H1 (cell line): ENCODE measurements at regions not wholly inside any gene's neighbourhood (a gene's known extent, or its start where the extent isn't known, plus 50 kb on each side); places are given as distances from the start of the nearest gene placed in this dataset.
"Not testable (repeated sequence)": the region's sequence is repeated elsewhere in the genome, so short reads cannot be mapped to it uniquely, and the experiment has no call there.

ENCODE experiments used
- CTCF ChIA-PET: fragments of 300-600 bp; sonication (Branson Sonifier 250); formaldehyde crosslinking; loops from one replicate; lab custom pipeline; 2021; ENCODE audit not compliant: partially characterized antibody; lab: Charles Lee
- POLR2A ChIA-PET: fragments of 300-600 bp; sonication (Branson Sonifier 250); formaldehyde crosslinking; loops from one replicate; lab custom pipeline; 2021; ENCODE audit warnings: inconsistent platforms; ENCODE audit not compliant: partially characterized antibody; lab: Charles Lee
- DNase-seq, 2 experiments: peaks; one replicate each; pipeline versions ENCODE4 v3.0.0 to v3.0.0-alpha.2; 2010 to 2022; ENCODE audit warnings: low spot score in 2 of 2, low read depth in 1 of 2, mixed read lengths in 1 of 2
- FAIRE-seq: peaks from 2 replicates; lab custom pipeline; 2011; peaks lifted over from hg19 to GRCh38; lab: Jason Lieb, UNC
- H2AFZ ChIP-seq: 2 replicates; pipeline ENCODE4 v1.8.1; 2012; ENCODE audit warnings: low read length, inconsistent platforms
- H2AK5ac ChIP-seq: 2 replicates; pipeline ENCODE4 v1.6.1; 2013; ENCODE audit warnings: low read depth, low read length
- H2BK120ac ChIP-seq: replicated peaks from 2 replicates; pipeline ENCODE3; 2013; ENCODE audit warnings: low read depth, low read length, inconsistent platforms
- H2BK12ac ChIP-seq: 2 replicates; pipeline ENCODE4 v1.6.1; 2013; ENCODE audit warnings: low read depth, low read length
- H2BK15ac ChIP-seq: 2 replicates; pipeline ENCODE4 v1.6.1; 2013; ENCODE audit warnings: low read length
- H2BK20ac ChIP-seq: 2 replicates; pipeline ENCODE4 v1.6.1; 2013; ENCODE audit warnings: low read length
- H2BK5ac ChIP-seq: 2 replicates; pipeline ENCODE4 v1.6.1; 2013; ENCODE audit warnings: low read depth, low read length
- H3K14ac ChIP-seq: 2 replicates; pipeline ENCODE4 v1.6.1; 2013; ENCODE audit warnings: inconsistent platforms; ENCODE audit not compliant: insufficient read length
- H3K18ac ChIP-seq: 2 replicates; pipeline ENCODE4 v1.6.1; 2013; ENCODE audit warnings: low read length; ENCODE audit errors: extremely low read depth
- H3K23ac ChIP-seq: 2 replicates; pipeline ENCODE4 v1.6.1; 2013; ENCODE audit warnings: inconsistent platforms; ENCODE audit not compliant: insufficient read length
- H3K23me2 ChIP-seq: 2 replicates; pipeline ENCODE4 v1.6.1; 2013; ENCODE audit warnings: low read depth, low read length
- H3K27ac ChIP-seq: 2 replicates; pipeline ENCODE4 v1.6.1; 2011; ENCODE audit warnings: low read depth, low read length, inconsistent platforms
- H3K27me3 ChIP-seq, 4 experiments: replicated peaks in 1 of 4; 1 replicate in 1 of 4; 2 replicates in 3 of 4; pipeline versions ENCODE4 v1.6.1 to v1.8.1; 2011 to 2013; ENCODE audit warnings: low read length in 3 of 4, mild to moderate bottlenecking in 3 of 4, inconsistent platforms in 2 of 4, mixed read lengths in 2 of 4, moderate library complexity in 1 of 4; ENCODE audit not compliant: control insufficient read depth in 3 of 4, insufficient read depth in 3 of 4; ENCODE audit errors: extremely low read depth in 1 of 4
- H3K36me3 ChIP-seq, 4 experiments: 2 replicates each; pipeline versions ENCODE4 v1.6.1 to v1.8.1; 2011 to 2013; ENCODE audit warnings: mild to moderate bottlenecking in 4 of 4, low read length in 3 of 4, moderate library complexity in 2 of 4, control low read depth in 1 of 4, inconsistent platforms in 1 of 4; ENCODE audit not compliant: insufficient read depth in 4 of 4, control insufficient read depth in 2 of 4
- H3K4ac ChIP-seq: replicated peaks from 2 replicates; pipeline ENCODE3; 2013; ENCODE audit warnings: low read length, low read depth, mixed read lengths, inconsistent platforms; ENCODE audit not compliant: insufficient read length
- H3K4me1 ChIP-seq, 4 experiments: replicated peaks in 1 of 4; 1 replicate in 1 of 4; 2 replicates in 3 of 4; pipeline versions ENCODE4 v1.6.1 to v1.8.1; 2011 to 2013; ENCODE audit warnings: low read length in 3 of 4, inconsistent platforms in 2 of 4, mixed read lengths in 1 of 4; ENCODE audit not compliant: insufficient read depth in 4 of 4, control insufficient read depth in 3 of 4
- H3K4me2 ChIP-seq, 2 experiments: 2 replicates each; pipeline versions ENCODE4 v1.6.1 to v1.8.1; 2011 to 2013; ENCODE audit warnings: low read depth in 2 of 2, low read length in 2 of 2, control low read depth in 1 of 2, inconsistent platforms in 1 of 2, mild to moderate bottlenecking in 1 of 2; ENCODE audit not compliant: insufficient read depth in 1 of 2
- H3K4me3 ChIP-seq, 4 experiments: fragments of 200-600, 300-600 bp in 1 of 4; sonication (generic), shearing (Covaris generic), sonication (Bioruptor Twin) in 1 of 4; 2 replicates each; pipeline versions ENCODE4 v1.5.1 to v1.8.1; 2011 to 2016; ENCODE audit warnings: low read length in 4 of 4, low read depth in 3 of 4, control low read depth in 2 of 4, inconsistent platforms in 2 of 4, mild to moderate bottlenecking in 2 of 4, mixed read lengths in 1 of 4, moderate library complexity in 1 of 4; ENCODE audit not compliant: insufficient read depth in 2 of 4; ENCODE audit errors: extremely low read depth in 1 of 4
- H3K56ac ChIP-seq: replicated peaks from 2 replicates; pipeline ENCODE3; 2013; ENCODE audit warnings: low read depth, mild to moderate bottlenecking, mixed read lengths, low read length, inconsistent platforms; ENCODE audit not compliant: insufficient read length
- H3K79me1 ChIP-seq: 2 replicates; pipeline ENCODE4 v1.6.1; 2013; ENCODE audit warnings: low read depth, low read length, control low read depth
- H3K79me2 ChIP-seq, 2 experiments: 2 replicates each; pipeline versions ENCODE4 v1.6.1 to v1.8.1; 2012 to 2013; ENCODE audit warnings: low read length in 2 of 2, mild to moderate bottlenecking in 2 of 2, inconsistent platforms in 1 of 2; ENCODE audit not compliant: insufficient read depth in 2 of 2, control insufficient read depth in 1 of 2
- H3K9ac ChIP-seq, 4 experiments: replicated peaks in 1 of 4; 1 replicate in 1 of 4; 2 replicates in 3 of 4; pipeline versions ENCODE4 v1.6.1 to v1.8.1; 2011 to 2013; ENCODE audit warnings: low read depth in 3 of 4, low read length in 3 of 4, control low read depth in 2 of 4, mild to moderate bottlenecking in 2 of 4, moderate library complexity in 2 of 4, inconsistent platforms in 1 of 4; ENCODE audit errors: extremely low read depth in 1 of 4
- H3K9me3 ChIP-seq, 2 experiments: 2 replicates each; pipeline versions ENCODE4 v1.6.1 to v1.8.1; 2012 to 2013; ENCODE audit warnings: mild to moderate bottlenecking in 2 of 2, moderate library complexity in 2 of 2, control low read depth in 1 of 2, inconsistent platforms in 1 of 2, low read depth in 1 of 2, low read length in 1 of 2, mixed read lengths in 1 of 2; ENCODE audit not compliant: insufficient read depth in 2 of 2
- H4K20me1 ChIP-seq, 2 experiments: replicated peaks in 1 of 2; 2 replicates each; pipeline versions ENCODE3 to v1.8.1; 2011 to 2013; ENCODE audit warnings: inconsistent platforms in 2 of 2, low read length in 2 of 2, mild to moderate bottlenecking in 1 of 2; ENCODE audit not compliant: insufficient read depth in 2 of 2, control insufficient read depth in 1 of 2
- H4K5ac ChIP-seq: 2 replicates; pipeline ENCODE4 v1.6.1; 2013; ENCODE audit warnings: low read length, low read depth, mixed read lengths, inconsistent platforms; ENCODE audit not compliant: insufficient read length
- H4K8ac ChIP-seq: 2 replicates; pipeline ENCODE4 v1.8.0; 2013; ENCODE audit warnings: mild to moderate bottlenecking, moderate library complexity, low read length, inconsistent platforms; ENCODE audit not compliant: insufficient read depth; ENCODE audit errors: extremely low read depth
- H4K91ac ChIP-seq: replicated peaks from 2 replicates; pipeline ENCODE3; 2013; ENCODE audit warnings: low read length, mixed read lengths, inconsistent platforms; ENCODE audit not compliant: insufficient read length
- WGBS, 2 experiments: shearing (Covaris generic) in 1 of 2; methylation state at CpG; one replicate each; pipeline versions ENCODE4 v1.1.6 to v1.1.7; 2013 to 2015; ENCODE audit warnings: low lambda C conversion rate in 2 of 2, mixed read lengths in 2 of 2, inconsistent platforms in 1 of 2, low coverage in 1 of 2, missing lambda C conversion rate in 1 of 2; ENCODE audit not compliant: insufficient replicate concordance in 2 of 2, insufficient coverage in 1 of 2, insufficient read length in 1 of 2; ENCODE audit errors: extremely low coverage in 1 of 2, missing lambda C conversion rate in 1 of 2; 5-methylcytosine and 5-hydroxymethylcytosine counted together

DNA sequence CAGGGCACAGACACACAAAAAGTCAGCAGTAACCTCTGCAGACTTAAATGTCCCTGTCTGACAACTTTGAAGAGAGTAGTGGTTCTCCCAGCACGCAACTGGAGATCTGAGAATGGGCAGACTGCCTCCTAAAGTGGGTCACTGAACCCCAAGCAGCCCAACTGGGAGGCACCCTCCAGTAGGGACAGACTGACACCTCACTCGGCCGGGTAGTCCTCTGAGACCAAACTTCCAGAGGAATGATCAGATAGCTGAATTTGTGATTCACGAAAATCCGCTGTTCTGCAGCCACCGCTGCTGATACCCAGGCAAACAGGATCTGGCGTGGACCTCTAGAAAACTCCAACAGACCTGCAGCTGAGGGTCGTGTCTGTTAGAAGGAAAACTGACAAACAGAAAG is 2756.0 kb downstream of the RPIA start:
- H3K79me2 ChIP-seq, H3K79me1 ChIP-seq, H3K4me2 ChIP-seq, H4K91ac ChIP-seq, FAIRE-seq, H2AFZ ChIP-seq, H3K56ac ChIP-seq, H3K14ac ChIP-seq, CTCF ChIA-PET, POLR2A ChIA-PET, H3K27me3 ChIP-seq, H2BK5ac ChIP-seq, H2BK12ac ChIP-seq, H3K4me3 ChIP-seq, H3K4me1 ChIP-seq, H4K20me1 ChIP-seq, H3K36me3 ChIP-seq, H2BK120ac ChIP-seq, H3K4ac ChIP-seq, H3K9ac ChIP-seq, H3K23me2 ChIP-seq, H2AK5ac ChIP-seq, H3K23ac ChIP-seq, H3K27ac ChIP-seq, H3K18ac ChIP-seq, H4K8ac ChIP-seq, DNase-seq, H2BK15ac ChIP-seq, H4K5ac ChIP-seq, H2BK20ac ChIP-seq: not testable (repeated sequence)
- 85% methylated on average over 7 of the region's 8 CpGs; no CpG with 5 or more reads in 1 of the 2 experiments for WGBS, 2 experiments
- H3K9me3 ChIP-seq = peaks cover 10 to 24% of the 10 kb centered on the region in 2 experiments; a peak in 3 of 4 replicates

DNA sequence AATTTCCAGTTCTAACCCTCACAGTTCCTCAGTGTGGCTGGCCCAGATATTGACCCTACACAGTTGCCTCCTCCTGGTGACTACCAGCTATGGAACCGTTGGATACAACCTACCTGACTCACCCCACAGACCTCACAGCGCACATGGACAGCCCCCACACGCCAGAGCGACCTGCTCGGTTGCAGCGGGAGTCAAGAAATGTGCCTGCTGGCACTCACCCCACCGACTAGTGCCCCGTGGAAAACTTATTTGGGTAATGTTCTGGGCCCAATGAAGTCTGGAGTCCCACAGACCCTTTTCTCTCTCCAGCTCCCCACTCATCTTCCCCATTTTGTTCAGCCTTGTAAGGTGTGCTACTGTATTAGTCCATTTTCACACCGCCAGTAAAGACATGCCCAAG is 2770.8 kb downstream of the RPIA start:
- DNase-seq, H2BK120ac ChIP-seq, H3K9me3 ChIP-seq, H3K4me1 ChIP-seq, H3K36me3 ChIP-seq, H3K4me3 ChIP-seq, H4K91ac ChIP-seq, H3K79me1 ChIP-seq, H3K4ac ChIP-seq, H3K79me2 ChIP-seq, H2BK20ac ChIP-seq, H2BK12ac ChIP-seq, H3K14ac ChIP-seq, H3K27ac ChIP-seq, POLR2A ChIA-PET, H3K23me2 ChIP-seq, H4K8ac ChIP-seq, H3K23ac ChIP-seq, H3K56ac ChIP-seq, CTCF ChIA-PET, H3K4me2 ChIP-seq, H3K27me3 ChIP-seq, H4K5ac ChIP-seq, H3K9ac ChIP-seq, H2BK15ac ChIP-seq, H2BK5ac ChIP-seq, H4K20me1 ChIP-seq, H2AK5ac ChIP-seq, H3K18ac ChIP-seq, FAIRE-seq, H2AFZ ChIP-seq: not testable (repeated sequence)
- 82% methylated on average over 9 of the region's 9 CpGs; no CpG with 5 or more reads in 1 of the 2 experiments for WGBS, 2 experiments
